Vagina (tissue), 2 donors: ENCODE measurements at regions not wholly inside any gene's neighbourhood (a gene's known extent, or its start where the extent isn't known, plus 50 kb on each side); places are given as distances from the start of the nearest gene placed in this dataset.

Experiments used
- DNase-seq, 2 donors: peaks; one replicate each; pipeline ENCODE4 v3.0.0-alpha.2; 2017; ENCODE audit errors: extremely low spot score in 2 of 2
- H3K27ac ChIP-seq: fragments of 200-600 bp; sonication (generic); one replicate; pipeline ENCODE4 v1.5.1; 2019
- H3K27me3 ChIP-seq: fragments of 200-600 bp; sonication (generic); one replicate; pipeline ENCODE4 v1.5.1; 2019
- H3K36me3 ChIP-seq, 2 donors: fragments of 200-600 bp; sonication (generic); one replicate each; pipeline ENCODE4 v1.5.1; 2017 to 2019
- H3K4me1 ChIP-seq: fragments of 200-600 bp; sonication (generic); one replicate; pipeline ENCODE4 v1.5.1; 2019
- H3K4me3 ChIP-seq, 2 donors: fragments of 200-600 bp; sonication (generic); 1 replicate in 1 of 2; 2 replicates in 1 of 2; pipeline ENCODE4 v1.5.1; 2016 to 2019
- H3K9me3 ChIP-seq: fragments of 200-600 bp; sonication (generic); one replicate; pipeline ENCODE4 v1.5.1; 2019
- POLR2A ChIP-seq, 2 donors: fragments of 450-650 bp; IDR thresholded peaks; one replicate each; pipeline ENCODE4 v1.6.1; 2017; ENCODE audit warnings: antibody characterized with exemption in 2 of 2, mild to moderate bottlenecking in 2 of 2, moderate library complexity in 2 of 2
- POLR2AphosphoS5 ChIP-seq, 2 donors: sonication (generic); formaldehyde crosslinking; IDR thresholded peaks; one replicate each; pipeline ENCODE4 v1.9.0; 2017; ENCODE audit warnings: antibody characterized with exemption in 2 of 2, mild to moderate bottlenecking in 2 of 2, low read depth in 1 of 2; ENCODE audit not compliant: insufficient read depth in 1 of 2
- intact Hi-C: fragments of 100-400 bp; cut with DNase I; formaldehyde crosslinking; loops from one replicate; pipeline ENCODE4 v1.15.1; 2023
- TF ChIP-seq, protein P1 (sequence below), 3 experiments: fragments of 450-650 bp in 2 of 3; fragments of 200-600 bp in 1 of 3; sonication (generic) in 1 of 3; IDR thresholded peaks; one replicate each; pipeline ENCODE4 v1.5.1; 2017 to 2019; ENCODE audit warnings: antibody characterized with exemption in 3 of 3, mild to moderate bottlenecking in 2 of 3, moderate library complexity in 2 of 3

DNA sequence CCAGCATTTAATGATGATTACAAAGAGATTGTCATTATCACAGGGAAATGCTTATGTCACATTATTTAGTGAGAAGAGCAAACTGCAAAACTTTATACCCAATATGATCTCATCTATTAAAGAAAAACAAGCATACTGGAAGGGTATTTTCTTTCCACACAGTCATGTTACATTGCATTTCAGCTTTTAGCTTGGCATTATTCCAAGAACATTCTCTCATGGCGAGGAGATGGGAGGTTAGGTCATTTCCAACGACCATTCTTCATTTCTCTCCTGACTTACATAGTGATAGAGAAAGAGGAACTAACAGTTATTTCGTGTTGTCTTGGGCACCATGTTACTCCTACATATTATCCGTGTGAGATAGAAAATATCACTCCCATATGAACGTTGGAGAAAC, 309.4 kb upstream of the XYLT1 start:
- TF ChIP-seq, protein P1, sequence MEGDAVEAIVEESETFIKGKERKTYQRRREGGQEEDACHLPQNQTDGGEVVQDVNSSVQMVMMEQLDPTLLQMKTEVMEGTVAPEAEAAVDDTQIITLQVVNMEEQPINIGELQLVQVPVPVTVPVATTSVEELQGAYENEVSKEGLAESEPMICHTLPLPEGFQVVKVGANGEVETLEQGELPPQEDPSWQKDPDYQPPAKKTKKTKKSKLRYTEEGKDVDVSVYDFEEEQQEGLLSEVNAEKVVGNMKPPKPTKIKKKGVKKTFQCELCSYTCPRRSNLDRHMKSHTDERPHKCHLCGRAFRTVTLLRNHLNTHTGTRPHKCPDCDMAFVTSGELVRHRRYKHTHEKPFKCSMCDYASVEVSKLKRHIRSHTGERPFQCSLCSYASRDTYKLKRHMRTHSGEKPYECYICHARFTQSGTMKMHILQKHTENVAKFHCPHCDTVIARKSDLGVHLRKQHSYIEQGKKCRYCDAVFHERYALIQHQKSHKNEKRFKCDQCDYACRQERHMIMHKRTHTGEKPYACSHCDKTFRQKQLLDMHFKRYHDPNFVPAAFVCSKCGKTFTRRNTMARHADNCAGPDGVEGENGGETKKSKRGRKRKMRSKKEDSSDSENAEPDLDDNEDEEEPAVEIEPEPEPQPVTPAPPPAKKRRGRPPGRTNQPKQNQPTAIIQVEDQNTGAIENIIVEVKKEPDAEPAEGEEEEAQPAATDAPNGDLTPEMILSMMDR (IDR thresholded peaks at IDR 0.05) = no peak
- TF ChIP-seq POLR2A (IDR thresholded peaks at IDR 0.05) = no peak
- TF ChIP-seq POLR2AphosphoS5 (IDR thresholded peaks at IDR 0.05; ENCODE audit: insufficient read depth in 1 of 2, low read depth in 1 of 2) = no peak
- H3K4me1 ChIP-seq = peaks cover 6% of the 10 kb centered on the region
- intact Hi-C loops = no loop called here
- no peaks in the 10 kb centered on the region for H3K9me3 ChIP-seq
- no peak overlapping the region for H3K4me3 ChIP-seq
- DNase-seq = no peak
- no peaks in the 10 kb centered on the region for H3K36me3 ChIP-seq
- no peaks in the 10 kb centered on the region for H3K27me3 ChIP-seq
- H3K27ac ChIP-seq = no peak overlapping the region

- TF ChIP-seq POLR2A (IDR thresholded peaks at IDR 0.05) (no peak), POLR2AphosphoS5 (IDR thresholded peaks at IDR 0.05; ENCODE audit: insufficient read depth in 1 of 2, low read depth in 1 of 2) (no peak)
- TF ChIP-seq, protein P1 (IDR thresholded peaks at IDR 0.05) = no peak
- H3K27me3 ChIP-seq = no peaks in the 10 kb centered on the region
- H3K4me3 ChIP-seq = no peak overlapping the region
- intact Hi-C loops = no loop called here
- peaks cover 6% of the 10 kb centered on the region for H3K4me1 ChIP-seq
- no peak overlapping the region for H3K27ac ChIP-seq
- no peaks in the 10 kb centered on the region for H3K9me3 ChIP-seq
- DNase-seq = no peak
- H3K36me3 ChIP-seq = no peaks in the 10 kb centered on the region
These were observed 306.7 kb upstream of the XYLT1 start for GRCh38 chr16:17777408-17777863.

- intact Hi-C loops = no loop called here
- Histone ChIP-seq H3K4me3 (no peak overlapping the region), H3K36me3 (no peaks in the 10 kb centered on the region), H3K27me3 (no peaks in the 10 kb centered on the region), H3K9me3 (no peaks in the 10 kb centered on the region), H3K4me1 (peaks cover 6% of the 10 kb centered on the region), H3K27ac (no peak overlapping the region)
- no peak for TF ChIP-seq POLR2A (IDR thresholded peaks at IDR 0.05)
- TF ChIP-seq, protein P1 (IDR thresholded peaks at IDR 0.05) = no peak
- no peak for DNase-seq
These were observed 306.1 kb upstream of the XYLT1 start for GRCh38 chr16:17776888-17777287.

- Histone ChIP-seq H3K27me3 (no peaks in the 10 kb centered on the region), H3K4me1 (peaks cover 6% of the 10 kb centered on the region), H3K9me3 (no peaks in the 10 kb centered on the region), H3K4me3 (no peak overlapping the region), H3K36me3 (no peaks in the 10 kb centered on the region), H3K27ac (no peak overlapping the region)
- no peak for DNase-seq
- intact Hi-C loops = no loop called here
- TF ChIP-seq, protein P1 (IDR thresholded peaks at IDR 0.05) = no peak
- TF ChIP-seq POLR2AphosphoS5 (IDR thresholded peaks at IDR 0.05; ENCODE audit: insufficient read depth in 1 of 2, low read depth in 1 of 2) = no peak
- TF ChIP-seq POLR2A (IDR thresholded peaks at IDR 0.05) = no peak
These were observed 305.7 kb upstream of the XYLT1 start for GRCh38 chr16:17776465-17776864.

DNA sequence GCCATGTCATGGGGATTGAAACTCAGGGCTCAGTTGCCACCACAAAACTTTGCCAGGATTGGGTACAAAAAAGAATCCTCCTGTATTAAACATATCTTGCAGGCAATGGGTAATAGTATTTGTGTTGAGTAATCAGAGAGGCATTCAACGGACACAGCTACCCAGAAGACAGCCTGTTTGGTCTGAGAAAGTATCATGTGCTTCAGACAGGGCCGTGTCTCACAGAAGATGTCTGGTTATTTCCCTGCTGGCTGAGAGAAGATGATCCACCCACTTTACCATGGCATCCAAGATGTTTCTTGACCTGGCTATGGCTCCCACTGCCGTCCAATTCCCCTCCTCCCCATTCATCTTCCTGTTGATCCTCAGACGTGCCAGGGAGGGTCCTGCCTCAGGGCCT, 304.3 kb upstream of the XYLT1 start:
- H3K36me3 ChIP-seq = no peaks in the 10 kb centered on the region
- intact Hi-C loops = no loop called here
- H3K9me3 ChIP-seq = no peaks in the 10 kb centered on the region
- TF ChIP-seq POLR2AphosphoS5 (IDR thresholded peaks at IDR 0.05; ENCODE audit: insufficient read depth in 1 of 2, low read depth in 1 of 2) (no peak), POLR2A (IDR thresholded peaks at IDR 0.05) (no peak)
- TF ChIP-seq, protein P1 (IDR thresholded peaks at IDR 0.05) = no peak
- peaks cover 6% of the 10 kb centered on the region for H3K4me1 ChIP-seq
- no peak for DNase-seq
- no peaks in the 10 kb centered on the region for H3K27me3 ChIP-seq
- H3K27ac ChIP-seq = no peak overlapping the region
- no peak overlapping the region for H3K4me3 ChIP-seq
